GM21528 (cell line): ENCODE measurements at regions not wholly inside any gene's neighbourhood (a gene's known extent, or its start where the extent isn't known, plus 50 kb on each side); places are given as distances from the start of the nearest gene placed in this dataset.

Experiments used
- ATAC-seq: cut with Tn5 transposase; IDR thresholded peaks from one replicate; pipeline ENCODE4 v1.9.1; 2021; ENCODE audit warnings: mild to moderate bottlenecking, moderate library complexity; ENCODE audit not compliant: unreplicated experiment, low FRiP score

- ATAC-seq: no peak
These were observed 150.3 kb upstream of the HABP2 start for GRCh38 chr10:113402602-113403001.

- no peak for ATAC-seq
These were observed 145.6 kb upstream of the HABP2 start for GRCh38 chr10:113407218-113407617.

- no peak for ATAC-seq
These were observed 143.7 kb upstream of the HABP2 start for GRCh38 chr10:113409175-113409574.

GRCh38 chr10:113410618-113411017 is 142.2 kb upstream of the HABP2 start:
- no peak for ATAC-seq

GRCh38 chr10:113411456-113411855 is 141.4 kb upstream of the HABP2 start:
- no peak for ATAC-seq

DNA sequence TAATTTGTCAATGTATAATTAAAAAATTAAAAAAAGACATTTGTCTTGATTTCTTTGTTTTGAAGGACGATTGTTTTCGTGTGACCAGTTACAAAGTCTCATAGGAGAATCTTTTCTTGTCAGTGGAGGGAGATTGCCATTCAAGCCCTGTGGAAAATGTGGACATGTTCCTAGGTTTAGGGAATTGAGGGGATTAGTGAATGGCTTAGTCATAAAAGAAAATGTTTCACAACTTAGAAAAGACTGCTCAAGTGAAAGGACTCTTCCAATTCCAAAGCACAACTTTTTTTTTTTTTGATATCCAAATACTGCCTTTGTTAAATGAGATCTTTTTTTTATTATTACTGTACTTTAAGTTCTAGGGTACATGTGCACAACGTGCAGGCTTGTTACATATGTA is 140.7 kb upstream of the HABP2 start:
- no peak for ATAC-seq

DNA sequence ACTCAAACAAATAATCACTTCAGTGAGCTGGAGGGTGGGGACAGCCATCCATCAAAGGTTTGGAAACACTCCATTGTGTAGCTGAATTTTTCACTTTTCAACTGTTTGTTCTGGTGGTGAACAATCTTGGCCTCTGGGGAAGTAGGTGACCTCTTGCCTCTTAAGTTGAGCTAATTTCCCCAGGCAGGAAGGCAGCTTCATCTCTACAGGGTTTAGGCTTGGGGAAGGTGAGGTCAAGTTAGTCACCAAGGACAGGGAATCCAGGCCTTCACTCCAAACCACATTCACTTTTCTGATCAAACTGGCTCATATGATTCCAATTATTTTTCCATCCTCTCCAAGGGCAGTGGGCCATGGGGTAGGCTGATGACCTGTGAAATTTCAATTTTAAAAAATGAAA is 138.3 kb upstream of the HABP2 start:
- ATAC-seq: no peak

DNA sequence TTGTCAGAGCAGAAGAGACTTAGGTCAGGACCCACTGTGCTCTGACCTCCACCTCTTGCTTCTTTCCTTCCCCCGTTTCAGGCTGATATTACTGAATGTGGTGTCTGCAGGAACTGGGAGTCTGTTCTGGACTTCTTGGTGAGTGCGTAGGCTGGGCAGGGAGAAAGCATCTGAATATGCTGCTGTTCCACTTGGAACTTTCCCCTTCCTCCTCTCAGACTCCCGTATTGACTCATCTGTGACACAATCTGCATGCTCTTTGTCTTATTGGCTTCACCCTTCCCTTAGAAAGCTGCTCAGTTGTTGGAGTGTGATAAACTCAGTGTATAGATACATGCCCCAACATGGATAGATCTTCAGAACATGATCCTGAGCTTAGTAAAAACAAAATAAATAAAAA is 137.6 kb upstream of the HABP2 start:
- no peak for ATAC-seq

- no peak for ATAC-seq
These were observed 132.7 kb upstream of the HABP2 start for GRCh38 chr10:113420057-113420732.

- ATAC-seq: no peak
These were observed 131.8 kb upstream of the HABP2 start for GRCh38 chr10:113420733-113421675.

GRCh38 chr10:113422371-113422770 is 130.5 kb upstream of the HABP2 start:
- ATAC-seq: no peak

GRCh38 chr10:113423981-113424721 is 128.7 kb upstream of the HABP2 start:
- no peak for ATAC-seq

GRCh38 chr10:113425008-113425407 is 127.8 kb upstream of the HABP2 start:
- no peak for ATAC-seq

DNA sequence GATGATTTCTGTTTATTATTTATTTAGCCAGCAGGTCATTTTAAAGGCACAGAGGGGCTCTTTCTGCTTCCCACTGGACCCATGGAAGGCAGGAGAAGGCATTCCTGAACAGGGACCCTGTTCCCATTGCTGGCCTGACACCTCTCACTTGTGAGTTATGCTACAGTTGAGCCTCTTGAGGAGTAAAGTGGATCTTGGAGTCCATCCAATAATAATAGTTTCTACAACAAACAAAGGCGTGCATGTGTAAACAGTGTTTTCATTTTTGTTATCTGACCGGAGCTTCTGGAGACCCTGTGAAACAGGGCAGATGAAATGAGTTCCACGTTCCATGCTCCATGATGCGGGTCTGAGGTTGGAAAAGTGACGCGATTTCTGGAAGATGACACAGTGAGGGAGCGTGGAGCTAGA is 127.3 kb upstream of the HABP2 start:
- ATAC-seq: no peak

- no peak for ATAC-seq
These were observed 126.5 kb upstream of the HABP2 start for GRCh38 chr10:113426181-113426877.

DNA sequence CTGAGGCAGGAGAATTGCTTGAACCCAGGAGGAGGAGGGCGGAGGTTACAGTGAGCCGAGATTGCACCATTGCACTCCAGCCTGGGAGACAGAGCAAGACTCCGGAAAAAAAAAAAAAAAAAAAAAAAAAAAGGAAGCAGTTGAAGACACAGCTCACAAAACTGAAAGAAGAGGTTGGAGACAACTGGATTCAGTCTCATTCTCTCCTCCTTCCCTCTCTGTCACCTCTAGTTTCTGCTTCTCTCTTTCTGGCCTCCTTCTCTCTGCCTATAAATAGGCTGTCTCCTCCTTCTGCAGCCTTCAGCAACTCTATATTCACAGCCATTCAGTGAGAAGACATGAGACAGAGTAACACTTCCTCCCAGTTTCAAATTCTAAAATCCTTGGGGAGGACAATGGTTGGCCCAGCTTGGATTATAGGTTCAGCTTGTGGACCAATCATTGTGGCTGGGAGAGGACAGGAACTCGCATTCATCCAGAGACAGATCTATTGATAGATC is 125.6 kb upstream of the HABP2 start:
- no peak for ATAC-seq

- no peak for ATAC-seq
These were observed 124.9 kb upstream of the HABP2 start for GRCh38 chr10:113427811-113428558.

GRCh38 chr10:113430634-113431397 is 122.0 kb upstream of the HABP2 start:
- no peak for ATAC-seq
